22Rv1 (cell line): ENCODE measurements at regions not wholly inside any gene's neighbourhood (a gene's known extent, or its start where the extent isn't known, plus 50 kb on each side); places are given as distances from the start of the nearest gene placed in this dataset.

Source experiments
- H3K27ac ChIP-seq: fragments of 450-650 bp; 2 replicates; pipeline ENCODE4 v1.5.1; 2017
- CTCF ChIP-seq: fragments of 450-650 bp; IDR thresholded peaks from 2 replicates; pipeline ENCODE4 v1.5.1; 2017; ENCODE audit warnings: mild to moderate bottlenecking
- ZFX ChIP-seq: fragments of 450-650 bp; IDR thresholded peaks from 2 replicates; pipeline ENCODE4 v1.6.1; 2017; ENCODE audit warnings: antibody characterized with exemption, borderline replicate concordance

- no peak overlapping the region for H3K27ac ChIP-seq
Observed at GRCh38 chr2:120818441-120818920, 82.8 kb downstream of the GLI2 start.

GRCh38 chr2:120819720-120820210 lies 84.1 kb downstream of the GLI2 start:
- TF ChIP-seq CTCF (no peak), ZFX (no peak)
- no peak overlapping the region for H3K27ac ChIP-seq

More at GRCh38 chr2:120818441-120818920, 82.8 kb downstream of the GLI2 start:
- TF ChIP-seq CTCF (no peak), ZFX (no peak)

GRCh38 chr2:120820263-120820952 lies 84.7 kb downstream of the GLI2 start:
- TF ChIP-seq ZFX = no peak
- no peak for TF ChIP-seq CTCF
- H3K27ac ChIP-seq = no peak overlapping the region

GRCh38 chr2:120820953-120821279 lies 85.2 kb downstream of the GLI2 start:
- TF ChIP-seq CTCF (no peak), ZFX (no peak)
- no peak overlapping the region for H3K27ac ChIP-seq

GRCh38 chr2:120821446-120822160 lies 85.9 kb downstream of the GLI2 start:
- TF ChIP-seq ZFX = no peak
- TF ChIP-seq CTCF = no peak
- H3K27ac ChIP-seq = no peak overlapping the region

- H3K27ac ChIP-seq = no peak overlapping the region
- TF ChIP-seq ZFX (no peak), CTCF (no peak)
Observed at GRCh38 chr2:120822933-120823332, 87.3 kb downstream of the GLI2 start.

- H3K27ac ChIP-seq = no peak overlapping the region
- no peak for TF ChIP-seq ZFX
- TF ChIP-seq CTCF = no peak
Observed at GRCh38 chr2:120823551-120823950, 87.9 kb downstream of the GLI2 start.
